Fibroblast of lung (primary cell): ENCODE measurements at regions not wholly inside any gene's neighbourhood (a gene's known extent, or its start where the extent isn't known, plus 50 kb on each side); places are given as distances from the start of the nearest gene placed in this dataset.

Experiments used
- DNase-seq, 2 donors: peaks; one replicate each; pipeline versions ENCODE4 v3.0.0 to v3.0.0-alpha.2; 2010; ENCODE audit warnings: low read depth in 2 of 2
- H2AFZ ChIP-seq: 2 replicates; pipeline ENCODE4 v1.5.1; 2012; ENCODE audit warnings: low read length, control low read depth, inconsistent platforms
- H3K27ac ChIP-seq: 2 replicates; pipeline ENCODE4 v1.5.1; 2011; ENCODE audit warnings: low read length, control low read depth; ENCODE audit not compliant: insufficient read depth
- H3K27me3 ChIP-seq: 2 replicates; pipeline ENCODE4 v1.5.1; 2011; ENCODE audit warnings: mild to moderate bottlenecking, low read length; ENCODE audit not compliant: control insufficient read depth, insufficient read depth
- H3K36me3 ChIP-seq: 2 replicates; pipeline ENCODE4 v1.5.1; 2011; ENCODE audit warnings: low read length; ENCODE audit not compliant: control insufficient read depth, insufficient read depth
- H3K4me1 ChIP-seq: 2 replicates; pipeline ENCODE4 v1.5.1; 2011; ENCODE audit warnings: low read length; ENCODE audit not compliant: control insufficient read depth, insufficient read depth; ENCODE audit errors: extremely low read depth
- H3K4me2 ChIP-seq: 2 replicates; pipeline ENCODE4 v1.5.1; 2011; ENCODE audit warnings: low read length, control low read depth; ENCODE audit not compliant: insufficient read depth; ENCODE audit errors: extremely low read depth
- H3K4me3 ChIP-seq, 4 experiments: fragments of 200-600 bp in 1 of 4; sonication (generic) in 1 of 4; replicated peaks in 1 of 4; 2 replicates each; pipeline ENCODE4 v1.5.1; 2011 to 2016; ENCODE audit warnings: low read length in 4 of 4, low read depth in 3 of 4, mild to moderate bottlenecking in 3 of 4, control low read depth in 2 of 4, inconsistent platforms in 1 of 4, mixed read lengths in 1 of 4; ENCODE audit not compliant: insufficient read depth in 1 of 4; ENCODE audit errors: control extremely low read depth in 1 of 4
- H3K79me2 ChIP-seq: 2 replicates; pipeline ENCODE4 v1.5.1; 2012; ENCODE audit warnings: mild to moderate bottlenecking, low read length, inconsistent platforms; ENCODE audit not compliant: control insufficient read depth, insufficient read depth
- H3K9ac ChIP-seq: 2 replicates; pipeline ENCODE4 v1.5.1; 2011; ENCODE audit warnings: mild to moderate bottlenecking, low read length, control low read depth; ENCODE audit not compliant: insufficient read depth
- H3K9me3 ChIP-seq: 2 replicates; pipeline ENCODE4 v1.5.1; 2012; ENCODE audit warnings: low read depth, low read length; ENCODE audit not compliant: control insufficient read depth, insufficient read depth
- H4K20me1 ChIP-seq: 2 replicates; pipeline ENCODE4 v1.5.1; 2011; ENCODE audit warnings: low read length; ENCODE audit not compliant: control insufficient read depth, insufficient read depth; ENCODE audit errors: extremely low read depth
- CTCF ChIP-seq, 2 donors: IDR thresholded peaks in 1 of 2; conservative IDR thresholded peaks in 1 of 2; 1 replicate in 1 of 2; 2 replicates in 1 of 2; pipeline ENCODE4 v1.5.1; 2011 to 2012; ENCODE audit warnings: low read length in 2 of 2, control low read depth in 1 of 2, inconsistent platforms in 1 of 2, low read depth in 1 of 2, mild to moderate bottlenecking in 1 of 2
- EZH2 ChIP-seq: IDR thresholded peaks from 2 replicates; pipeline ENCODE4 v1.5.1; 2012; ENCODE audit warnings: low read length, control low read depth, mild to moderate bottlenecking; ENCODE audit errors: missing control alignments

DNA sequence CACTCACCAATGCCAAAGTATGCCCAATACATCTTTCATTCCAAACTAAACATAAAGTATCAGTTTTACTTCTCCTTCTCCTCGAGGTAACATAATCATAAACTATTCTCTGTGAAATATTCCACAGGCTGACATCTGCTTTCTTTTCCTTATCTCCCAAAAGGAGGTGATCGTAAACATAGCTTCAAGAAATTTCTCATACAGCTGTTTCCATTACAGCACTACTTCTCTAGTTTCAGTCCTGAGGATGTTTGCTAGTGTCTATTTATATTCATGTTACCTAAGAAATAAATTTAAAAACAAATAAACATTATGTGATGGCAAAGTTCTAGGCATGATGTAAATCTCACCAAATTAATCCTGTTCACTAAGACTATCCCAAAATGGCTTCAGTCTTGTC is 90.1 kb upstream of the CPSF6 start:
- H3K4me2 ChIP-seq: no peak overlapping the region
- no peak overlapping the region for H3K9ac ChIP-seq
- H3K27me3 ChIP-seq: no peaks in the 10 kb centered on the region
- no peaks in the 10 kb centered on the region for H3K79me2 ChIP-seq
- TF ChIP-seq EZH2 (no peak), CTCF (conservative IDR thresholded peaks at IDR 0.05 in 1 of 2, IDR thresholded peaks at IDR 0.05 in 1 of 2; ENCODE audit: low read depth in 1 of 2, low read length in 2 of 2) (no peak)
- H3K36me3 ChIP-seq: no peaks in the 10 kb centered on the region
- no peaks in the 10 kb centered on the region for H3K4me1 ChIP-seq
- no peaks in the 10 kb centered on the region for H3K9me3 ChIP-seq
- DNase-seq: no peak
- H2AFZ ChIP-seq: no peak overlapping the region
- H3K27ac ChIP-seq: no peak overlapping the region
- H4K20me1 ChIP-seq: no peaks in the 10 kb centered on the region
- H3K4me3 ChIP-seq: no peak overlapping the region

DNA sequence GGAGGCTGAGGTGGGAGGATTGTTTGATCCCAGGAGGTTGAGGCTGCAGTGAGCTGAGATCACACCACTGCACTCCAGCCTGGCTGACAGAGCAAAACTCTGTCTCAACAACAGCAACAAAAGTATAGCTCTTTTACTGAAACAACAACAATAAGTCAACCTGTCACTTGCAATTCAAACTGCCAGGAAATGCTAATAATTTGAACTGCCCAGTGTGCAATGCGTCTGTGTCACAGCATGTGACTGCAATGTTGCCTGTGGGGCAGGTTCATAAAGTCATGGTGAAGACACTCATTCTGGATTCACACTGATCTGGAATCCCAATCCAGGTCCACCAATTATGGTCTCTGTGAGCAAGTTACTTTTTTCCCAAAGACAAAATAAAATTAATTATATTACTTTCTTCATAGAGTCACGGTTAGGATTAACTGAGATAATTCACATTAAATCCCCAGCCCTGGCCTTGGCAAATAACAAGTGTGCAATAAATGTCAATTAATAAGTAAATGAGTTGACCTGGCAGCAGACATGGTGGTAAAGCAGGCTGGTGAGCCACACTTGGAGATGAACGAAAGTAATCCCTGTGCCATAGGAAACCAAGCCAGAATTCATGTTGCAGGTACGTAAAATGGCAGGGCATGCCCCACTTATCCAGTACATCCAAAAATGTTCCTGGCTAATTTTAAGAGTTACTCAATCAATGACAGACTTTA is 89.1 kb upstream of the CPSF6 start:
- Histone ChIP-seq H4K20me1 (no peaks in the 10 kb centered on the region), H2AFZ (no peak overlapping the region), H3K9ac (no peak overlapping the region), H3K27me3 (no peaks in the 10 kb centered on the region), H3K79me2 (no peaks in the 10 kb centered on the region), H3K4me1 (no peaks in the 10 kb centered on the region), H3K36me3 (no peaks in the 10 kb centered on the region), H3K4me3 (no peak overlapping the region), H3K4me2 (no peak overlapping the region), H3K9me3 (no peaks in the 10 kb centered on the region), H3K27ac (no peak overlapping the region)
- no peak for DNase-seq
- TF ChIP-seq EZH2: no peak
- TF ChIP-seq CTCF (conservative IDR thresholded peaks at IDR 0.05 in 1 of 2, IDR thresholded peaks at IDR 0.05 in 1 of 2; ENCODE audit: low read depth in 1 of 2, low read length in 2 of 2): no peak

DNA sequence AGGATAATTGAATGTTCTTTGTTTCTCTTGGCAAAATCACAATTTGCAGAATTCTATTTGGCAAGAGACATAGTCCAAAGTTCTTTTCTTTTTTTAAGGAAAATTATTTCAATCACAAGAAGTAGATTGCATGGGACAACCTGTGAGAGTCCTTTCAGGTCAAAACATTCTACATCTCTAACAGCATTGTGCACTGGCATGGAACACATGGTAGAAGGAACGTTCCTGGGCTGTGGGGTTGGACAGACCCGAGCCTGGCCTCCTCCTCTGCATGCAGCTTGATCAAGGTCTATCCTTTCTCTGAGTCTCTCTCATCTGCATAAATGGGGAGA is 88.6 kb upstream of the CPSF6 start:
- H3K4me2 ChIP-seq: no peak overlapping the region
- H3K36me3 ChIP-seq: no peaks in the 10 kb centered on the region
- TF ChIP-seq CTCF (conservative IDR thresholded peaks at IDR 0.05 in 1 of 2, IDR thresholded peaks at IDR 0.05 in 1 of 2; ENCODE audit: low read depth in 1 of 2, low read length in 2 of 2) (no peak), EZH2 (no peak)
- no peaks in the 10 kb centered on the region for H3K4me1 ChIP-seq
- DNase-seq: no peak
- H3K9ac ChIP-seq: no peak overlapping the region
- no peak overlapping the region for H2AFZ ChIP-seq
- no peak overlapping the region for H3K4me3 ChIP-seq
- no peaks in the 10 kb centered on the region for H4K20me1 ChIP-seq
- H3K79me2 ChIP-seq: no peaks in the 10 kb centered on the region
- H3K9me3 ChIP-seq: no peaks in the 10 kb centered on the region
- no peak overlapping the region for H3K27ac ChIP-seq
- no peaks in the 10 kb centered on the region for H3K27me3 ChIP-seq
